Heart left ventricle (tissue), 16 donors: ENCODE measurements at regions not wholly inside any gene's neighbourhood (a gene's known extent, or its start where the extent isn't known, plus 50 kb on each side); places are given as distances from the start of the nearest gene placed in this dataset.

Source experiments
- ATAC-seq, 4 donors: fragments of 200-7000 bp; cut with Tn5 transposase; one replicate each; pipeline ENCODE4 v1.9.1; 2020 to 2022; ENCODE audit warnings: moderate library complexity in 4 of 4, mild to moderate bottlenecking in 3 of 4, moderate number of reproducible peaks in 1 of 4
- DNase-seq, 5 donors: peaks; one replicate each; pipeline ENCODE4 v3.0.0-alpha.2; 2020
- H3K27ac ChIP-seq, 12 donors: fragments of 200-600 bp; sonication (generic) in 4 of 12; one replicate each; pipeline versions ENCODE4 v1.5.0 to v1.8.0; 2016 to 2022; ENCODE audit warnings: mild to moderate bottlenecking in 2 of 12
- H3K27me3 ChIP-seq, 9 donors: fragments of 200-600 bp; sonication (generic) in 2 of 9; one replicate each; pipeline versions ENCODE4 v1.5.1 to v1.8.0; 2016 to 2022; ENCODE audit warnings: mild to moderate bottlenecking in 3 of 9
- H3K36me3 ChIP-seq, 9 donors: fragments of 200-600 bp; sonication (generic) in 2 of 9; one replicate each; pipeline versions ENCODE4 v1.5.0 to v1.8.0; 2018 to 2022; ENCODE audit warnings: mild to moderate bottlenecking in 2 of 9
- H3K4me1 ChIP-seq, 12 donors: fragments of 200-600 bp; sonication (generic) in 4 of 12; one replicate each; pipeline versions ENCODE4 v1.5.0 to v1.8.0; 2016 to 2022; ENCODE audit warnings: mild to moderate bottlenecking in 3 of 12
- H3K4me3 ChIP-seq, 12 donors: fragments of 200-600 bp; sonication (generic) in 4 of 12; one replicate each; pipeline versions ENCODE4 v1.5.0 to v1.8.0; 2017 to 2022; ENCODE audit warnings: mild to moderate bottlenecking in 9 of 12, moderate library complexity in 4 of 12
- H3K9me3 ChIP-seq, 12 donors: fragments of 200-600 bp; sonication (generic) in 4 of 12; one replicate each; pipeline versions ENCODE4 v1.5.0 to v1.8.0; 2016 to 2022; ENCODE audit warnings: mild to moderate bottlenecking in 1 of 12
- POLR2A ChIP-seq, 2 donors: fragments of 450-650 bp; IDR thresholded peaks; one replicate each; pipeline ENCODE4 v1.6.1; 2017; ENCODE audit warnings: antibody characterized with exemption in 2 of 2, mild to moderate bottlenecking in 2 of 2, moderate library complexity in 2 of 2
- WGBS, 4 donors: extraction: QIAGEN DNeasy Blood & Tissue Kit in 2 of 4; methylation state at CpG; one replicate each; pipeline versions ENCODE4 v1.1.5 to v1.1.7; 2013 to 2018; 5-methylcytosine and 5-hydroxymethylcytosine counted together
- intact Hi-C, 10 donors: fragments of 100-400 bp; cut with DNase I; formaldehyde crosslinking; loops; one replicate each; pipeline versions ENCODE4 v1.11.1 to v1.14.2; 2022
- TF ChIP-seq, protein P1 (sequence below), 12 donors: fragments of 200-600 bp; sonication (generic) in 4 of 12; IDR thresholded peaks; one replicate each; pipeline versions ENCODE4 v1.5.0 to v1.8.0; 2018 to 2022; ENCODE audit warnings: antibody characterized with exemption in 12 of 12, mild to moderate bottlenecking in 5 of 12
- donor health status: ischemic (EF 13 %, LVEDD 7.1; RV severe dilation, severe dysfunction).
- donor health status: healthy with polysubstance abuse.
- donor health status: DM: no; HTN: yes; CAD: no.
- donor health status: DM: no; HTN: no; CAD: no.
- donor health status: ischemic (EF 25% LVEDD 6.9; RV normal size, moderate dysfunction).
- donor health status: ischemic (EF 25% LVEDD 5.7; RV mildly dilated, moderate dysfunction).
- donor health status: healthy.
- donor health status: DM: yes; HTN: yes; CAD: no.
- donor health status: ischemic (EF 35%, LVEDD 5.7; RV mildly dilated, moderate dysfunction).
- donor health status: nonischemic (EF 11% LVEDD 7.7; RV severe dilation, severe dysfunction).
- donor health status: DM: yes; HTN: yes; CAD: no.
- donor health status: PGD.
- donor health status: ischemic (EF 29% LVEDD 5.4; RV normal size, mild dysfunction).
- donor health status: nonischemic (EF 23%, LVEDD 6.1; RV moderate dilation, normal function).

DNA sequence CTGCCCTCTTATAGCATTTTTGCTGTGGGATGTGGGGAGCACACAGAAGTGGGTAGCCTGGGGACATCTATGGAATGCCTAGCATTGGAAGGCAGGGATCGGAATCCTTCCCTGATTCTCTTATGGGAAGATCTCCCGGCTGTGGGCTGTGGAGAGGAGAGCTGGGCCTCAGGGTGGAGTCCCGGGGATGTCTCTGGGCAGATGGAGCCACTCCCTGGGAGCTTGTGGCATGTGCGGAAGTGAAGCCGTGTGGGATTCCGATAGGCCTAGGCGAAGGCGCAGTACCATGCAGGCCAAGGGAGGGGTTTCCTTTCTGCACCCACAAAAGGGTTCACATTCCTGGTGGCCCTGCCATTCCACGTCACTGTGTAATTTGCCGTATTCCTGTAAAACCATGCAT lies 87.9 kb downstream of the GLI2 start:
- TF ChIP-seq POLR2A (IDR thresholded peaks at IDR 0.05), result no peak
- TF ChIP-seq, protein P1, sequence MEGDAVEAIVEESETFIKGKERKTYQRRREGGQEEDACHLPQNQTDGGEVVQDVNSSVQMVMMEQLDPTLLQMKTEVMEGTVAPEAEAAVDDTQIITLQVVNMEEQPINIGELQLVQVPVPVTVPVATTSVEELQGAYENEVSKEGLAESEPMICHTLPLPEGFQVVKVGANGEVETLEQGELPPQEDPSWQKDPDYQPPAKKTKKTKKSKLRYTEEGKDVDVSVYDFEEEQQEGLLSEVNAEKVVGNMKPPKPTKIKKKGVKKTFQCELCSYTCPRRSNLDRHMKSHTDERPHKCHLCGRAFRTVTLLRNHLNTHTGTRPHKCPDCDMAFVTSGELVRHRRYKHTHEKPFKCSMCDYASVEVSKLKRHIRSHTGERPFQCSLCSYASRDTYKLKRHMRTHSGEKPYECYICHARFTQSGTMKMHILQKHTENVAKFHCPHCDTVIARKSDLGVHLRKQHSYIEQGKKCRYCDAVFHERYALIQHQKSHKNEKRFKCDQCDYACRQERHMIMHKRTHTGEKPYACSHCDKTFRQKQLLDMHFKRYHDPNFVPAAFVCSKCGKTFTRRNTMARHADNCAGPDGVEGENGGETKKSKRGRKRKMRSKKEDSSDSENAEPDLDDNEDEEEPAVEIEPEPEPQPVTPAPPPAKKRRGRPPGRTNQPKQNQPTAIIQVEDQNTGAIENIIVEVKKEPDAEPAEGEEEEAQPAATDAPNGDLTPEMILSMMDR (IDR thresholded peaks at IDR 0.05), result no peak
- H3K4me3 ChIP-seq, result no peak overlapping the region
- H3K9me3 ChIP-seq, result no peaks in the 10 kb centered on the region
- WGBS, 4 donors, result 90 to 95% (median 92%) methylated on average over 10 of the region's 10 CpGs
- peak in 1 of 5 donors; percentile 23 for DNase-seq
- no peak for ATAC-seq
- peaks cover 0 to 27% (median 8%) of the 10 kb centered on the region in 12 donors for H3K4me1 ChIP-seq
- intact Hi-C loops, result no loop called here
- H3K36me3 ChIP-seq, result no peaks in the 10 kb centered on the region
- no peak overlapping the region for H3K27ac ChIP-seq
- H3K27me3 ChIP-seq, result no peaks in the 10 kb centered on the region

DNA sequence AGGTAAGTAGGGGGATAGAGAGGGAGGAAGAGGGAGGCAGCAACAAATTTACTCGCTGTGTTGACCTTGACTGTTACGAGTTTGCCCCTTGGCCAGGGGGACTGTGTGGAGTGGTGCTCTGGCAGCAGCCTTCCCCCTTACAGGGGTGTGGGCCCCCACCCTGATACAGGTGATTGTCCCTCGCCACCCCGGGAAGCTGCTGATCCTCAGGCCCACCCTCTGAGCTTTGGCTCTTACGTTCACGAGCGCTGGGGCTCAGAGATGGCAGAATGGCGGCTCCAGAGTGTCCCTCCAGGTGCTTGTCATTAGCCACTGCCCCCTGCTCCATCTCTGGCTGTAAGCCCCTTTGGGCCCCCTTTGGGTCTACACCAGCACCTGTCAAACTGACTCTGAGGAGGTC lies 88.6 kb downstream of the GLI2 start:
- DNase-seq (peak in 1 of 5 donors; percentile 51), ATAC-seq (no peak)
- H3K4me3 ChIP-seq, result no peak overlapping the region
- H3K9me3 ChIP-seq, result no peaks in the 10 kb centered on the region
- 86 to 93% (median 91%) methylated on average over 7 to 8 of the region's 8 CpGs for WGBS, 4 donors
- TF ChIP-seq, protein P1 (IDR thresholded peaks at IDR 0.05), result no peak
- TF ChIP-seq POLR2A (IDR thresholded peaks at IDR 0.05), result no peak
- H3K27me3 ChIP-seq, result no peaks in the 10 kb centered on the region
- intact Hi-C loops, result no loop called here
- H3K4me1 ChIP-seq, result peaks cover 0 to 27% (median 8%) of the 10 kb centered on the region in 12 donors
- H3K36me3 ChIP-seq, result no peaks in the 10 kb centered on the region
- peak overlapping the region in 1 of 12 donors; percentile 24 for H3K27ac ChIP-seq

DNA sequence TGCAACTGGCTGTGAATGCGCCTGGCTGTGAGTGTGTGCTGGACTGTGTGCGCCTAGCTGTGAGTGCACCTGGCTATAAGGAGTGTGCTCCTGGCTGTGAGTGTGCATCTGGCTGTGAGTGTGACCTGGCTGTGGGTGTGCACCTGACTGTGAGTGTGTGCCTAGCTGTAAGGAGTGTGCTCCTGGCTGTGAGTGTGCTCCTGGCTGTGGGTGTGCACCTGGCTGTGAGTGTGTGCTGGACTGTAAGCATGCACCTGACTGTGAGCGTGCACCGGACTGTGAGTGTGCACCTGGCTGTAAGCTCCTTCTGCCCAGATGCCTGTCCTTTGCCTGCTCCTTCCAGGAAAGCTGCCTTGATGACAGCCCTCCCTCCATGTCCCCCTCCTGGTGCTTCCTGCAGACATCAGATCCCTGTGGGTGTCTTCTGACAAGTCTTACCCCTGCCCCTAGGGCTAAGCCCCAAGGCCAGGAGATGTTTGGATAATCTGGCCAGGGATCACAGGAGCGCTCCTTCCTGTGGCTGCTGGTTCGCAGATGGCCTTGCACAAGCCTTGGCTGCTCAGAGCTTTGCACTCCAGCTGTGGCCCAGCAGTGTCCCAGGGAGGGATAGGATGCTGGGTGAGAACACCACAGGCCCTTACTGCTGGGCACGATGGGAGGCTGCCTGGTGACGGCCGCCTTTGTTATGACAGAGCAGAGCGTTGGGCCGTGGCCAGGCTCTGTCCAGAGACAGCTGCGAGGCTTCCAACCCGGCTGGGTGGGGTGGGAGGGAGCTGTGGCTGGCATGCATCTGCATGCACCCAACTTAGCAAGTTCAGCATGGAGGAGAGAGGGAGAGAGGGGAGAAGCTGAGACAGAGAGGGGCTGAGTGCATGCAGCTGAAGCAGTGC lies 89.9 kb downstream of the GLI2 start:
- no peaks in the 10 kb centered on the region for H3K27me3 ChIP-seq
- H3K4me1 ChIP-seq, result peaks cover 0 to 24% (median 9%) of the 10 kb centered on the region in 12 donors
- no peak overlapping the region for H3K4me3 ChIP-seq
- no peaks in the 10 kb centered on the region for H3K9me3 ChIP-seq
- H3K36me3 ChIP-seq, result no peaks in the 10 kb centered on the region
- H3K27ac ChIP-seq, result peak overlapping the region in 1 of 12 donors; percentile 53
- intact Hi-C loops, result no loop called here
- 40 to 44% (median 43%) methylated on average over 11 to 13 of the region's 13 CpGs for WGBS, 4 donors
- DNase-seq (peak in 3 of 5 donors; percentile 43 to 87 (median 65)), ATAC-seq (peak; percentile 68 to 77 (median 73))
- no peak for TF ChIP-seq POLR2A (IDR thresholded peaks at IDR 0.05)
- TF ChIP-seq, protein P1 (IDR thresholded peaks at IDR 0.05), result no peak

DNA sequence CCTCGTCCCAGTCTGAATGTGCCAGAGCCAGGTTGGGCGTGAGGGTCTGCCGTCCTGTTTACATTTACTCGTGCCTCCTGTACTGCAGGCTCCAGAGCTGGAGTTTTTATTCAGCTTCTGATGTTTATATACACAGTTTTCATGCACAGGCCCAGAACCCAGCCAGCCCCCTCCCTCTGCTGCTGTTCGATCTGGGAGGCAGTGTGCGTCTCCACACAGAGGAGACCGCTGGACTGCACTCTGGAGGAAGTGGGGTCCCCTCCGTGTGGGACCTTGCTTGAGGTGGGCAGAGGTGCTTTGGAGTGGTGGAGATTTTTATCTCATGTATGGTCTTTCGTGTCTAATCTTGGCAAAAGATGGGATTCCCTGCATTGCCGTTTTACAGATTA lies 90.6 kb downstream of the GLI2 start:
- no peaks in the 10 kb centered on the region for H3K36me3 ChIP-seq
- H3K4me1 ChIP-seq, result peaks cover 0 to 26% (median 10%) of the 10 kb centered on the region in 12 donors
- H3K9me3 ChIP-seq, result no peaks in the 10 kb centered on the region
- TF ChIP-seq, protein P1 (IDR thresholded peaks at IDR 0.05), result no peak
- no peak for TF ChIP-seq POLR2A (IDR thresholded peaks at IDR 0.05)
- intact Hi-C loops, result no loop called here
- ATAC-seq, result peak in 1 of 4 donors; percentile 3
- H3K27me3 ChIP-seq, result no peaks in the 10 kb centered on the region
- peak overlapping the region in 1 of 12 donors; percentile 53 for H3K27ac ChIP-seq
- DNase-seq, result peak in 1 of 5 donors; percentile 3
- 48 to 71% (median 59%) methylated on average over 10 of the region's 10 CpGs for WGBS, 4 donors
- no peak overlapping the region for H3K4me3 ChIP-seq
